ENCODE measurements at regions not wholly inside any gene's neighbourhood (a gene's known extent, or its start where the extent isn't known, plus 50 kb on each side); places are given as distances from the start of the nearest gene placed in this dataset.

DNA sequence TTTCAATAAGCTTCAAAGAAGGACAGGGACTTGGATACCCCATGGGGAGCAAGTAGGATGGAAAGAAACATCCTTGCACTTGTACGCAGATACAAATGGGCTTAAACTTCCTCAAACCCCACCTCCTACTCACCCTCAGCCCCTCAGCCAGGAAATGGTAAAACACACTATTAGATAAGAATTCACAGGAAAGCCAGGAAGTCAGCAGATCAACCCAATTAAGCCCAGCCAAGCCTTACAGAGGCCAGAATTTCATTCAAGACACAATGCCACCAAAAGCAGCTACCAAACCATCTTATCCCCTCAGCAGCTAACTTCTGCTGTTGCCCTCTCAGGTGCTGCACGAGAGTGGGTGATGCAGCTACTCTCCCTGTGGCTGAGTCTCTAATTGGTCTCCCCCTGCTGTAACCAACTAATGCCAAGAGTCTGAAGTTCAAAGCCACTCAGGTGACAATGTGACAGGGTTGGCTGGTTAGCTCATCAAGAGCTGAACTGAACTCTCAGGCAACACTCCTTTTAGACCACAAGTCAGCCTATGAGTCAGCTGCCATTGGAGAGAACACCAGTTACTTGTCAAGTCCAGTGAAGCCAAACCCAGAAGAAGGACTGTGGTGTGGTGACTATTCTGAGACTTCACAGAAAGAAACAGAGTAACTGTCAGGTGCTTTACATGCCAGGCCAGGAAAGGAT is 201.9 kb downstream of the ZNF608 start:
- TF ChIP-seq, protein P1, sequence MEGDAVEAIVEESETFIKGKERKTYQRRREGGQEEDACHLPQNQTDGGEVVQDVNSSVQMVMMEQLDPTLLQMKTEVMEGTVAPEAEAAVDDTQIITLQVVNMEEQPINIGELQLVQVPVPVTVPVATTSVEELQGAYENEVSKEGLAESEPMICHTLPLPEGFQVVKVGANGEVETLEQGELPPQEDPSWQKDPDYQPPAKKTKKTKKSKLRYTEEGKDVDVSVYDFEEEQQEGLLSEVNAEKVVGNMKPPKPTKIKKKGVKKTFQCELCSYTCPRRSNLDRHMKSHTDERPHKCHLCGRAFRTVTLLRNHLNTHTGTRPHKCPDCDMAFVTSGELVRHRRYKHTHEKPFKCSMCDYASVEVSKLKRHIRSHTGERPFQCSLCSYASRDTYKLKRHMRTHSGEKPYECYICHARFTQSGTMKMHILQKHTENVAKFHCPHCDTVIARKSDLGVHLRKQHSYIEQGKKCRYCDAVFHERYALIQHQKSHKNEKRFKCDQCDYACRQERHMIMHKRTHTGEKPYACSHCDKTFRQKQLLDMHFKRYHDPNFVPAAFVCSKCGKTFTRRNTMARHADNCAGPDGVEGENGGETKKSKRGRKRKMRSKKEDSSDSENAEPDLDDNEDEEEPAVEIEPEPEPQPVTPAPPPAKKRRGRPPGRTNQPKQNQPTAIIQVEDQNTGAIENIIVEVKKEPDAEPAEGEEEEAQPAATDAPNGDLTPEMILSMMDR (conservative IDR thresholded peaks at IDR 0.05 in 1 of 2, IDR thresholded peaks at IDR 0.05 in 1 of 2; ENCODE audit: low read depth in 1 of 2, low read length in 2 of 2) = no peak
- TF ChIP-seq EZH2 (IDR thresholded peaks at IDR 0.05; ENCODE audit: low read length, missing control alignments) = no peak

All from fibroblast of lung (primary cell).